Activated T-helper 1 cell treated with anti-CD3 and anti-CD28 coated beads, Interleukin-12 subunit alpha, Interleukin-12 subunit beta, Interleukin-2, Interleukin-4 antibody, amounts not matched to agents 30 ng/mL and 10 ng/mL and 1 ng/mL, durations not matched to agents 14 hours and 24 hours and 36 hours (primary cell): ENCODE measurements at regions not wholly inside any gene's neighbourhood (a gene's known extent, or its start where the extent isn't known, plus 50 kb on each side); places are given as distances from the start of the nearest gene placed in this dataset.

Experiments used
- DNase-seq: peaks from one replicate; pipeline ENCODE4 v3.0.0; 2021; ENCODE audit warnings: low spot score
- H3K27ac Mint-ChIP-seq: one replicate; pipeline ENCODE4 v1.8.0; 2021; ENCODE audit warnings: mild to moderate bottlenecking, mixed read lengths
- H3K27me3 Mint-ChIP-seq: one replicate; pipeline ENCODE4 v1.8.0; 2022; ENCODE audit warnings: mild to moderate bottlenecking, moderate library complexity, mixed read lengths; ENCODE audit not compliant: insufficient read depth
- H3K36me3 Mint-ChIP-seq: one replicate; pipeline ENCODE4 v1.8.0; 2021; ENCODE audit warnings: low read depth, mixed read lengths
- H3K4me1 Mint-ChIP-seq: one replicate; pipeline ENCODE4 v1.8.0; 2021; ENCODE audit warnings: low read depth, mixed read lengths
- H3K4me3 Mint-ChIP-seq: one replicate; pipeline ENCODE4 v1.8.0; 2021; ENCODE audit warnings: mild to moderate bottlenecking, moderate library complexity, mixed read lengths
- H3K9me3 Mint-ChIP-seq: one replicate; pipeline ENCODE4 v1.8.0; 2021; ENCODE audit warnings: mixed read lengths
- intact Hi-C: fragments of 100-400 bp; cut with micrococcal nuclease; formaldehyde crosslinking; loops from one replicate; pipeline ENCODE4 v1.15.1; 2024

- intact Hi-C loops = no loop called here
- H3K4me1 Mint-ChIP-seq = no peaks in the 10 kb centered on the region
- H3K9me3 Mint-ChIP-seq = no peaks in the 10 kb centered on the region
- DNase-seq = no peak
- H3K4me3 Mint-ChIP-seq = no peak overlapping the region
- no peaks in the 10 kb centered on the region for H3K36me3 Mint-ChIP-seq
- no peaks in the 10 kb centered on the region for H3K27me3 Mint-ChIP-seq
- no peak overlapping the region for H3K27ac Mint-ChIP-seq
These were observed 74.0 kb upstream of the TRPC7 start for GRCh38 chr5:136439367-136439766.

- no peaks in the 10 kb centered on the region for H3K4me1 Mint-ChIP-seq
- intact Hi-C loops = no loop called here
- no peaks in the 10 kb centered on the region for H3K36me3 Mint-ChIP-seq
- DNase-seq = no peak
- peaks cover 2% of the 10 kb centered on the region for H3K27me3 Mint-ChIP-seq
- H3K27ac Mint-ChIP-seq = no peak overlapping the region
- H3K9me3 Mint-ChIP-seq = no peaks in the 10 kb centered on the region
- H3K4me3 Mint-ChIP-seq = no peak overlapping the region
These were observed 70.7 kb upstream of the TRPC7 start for GRCh38 chr5:136435946-136436543.

GRCh38 chr5:136434795-136435194 is 69.5 kb upstream of the TRPC7 start:
- intact Hi-C loops = no loop called here
- H3K4me3 Mint-ChIP-seq = no peak overlapping the region
- DNase-seq = no peak
- H3K27me3 Mint-ChIP-seq = peaks cover 3% of the 10 kb centered on the region
- H3K9me3 Mint-ChIP-seq = no peaks in the 10 kb centered on the region
- no peaks in the 10 kb centered on the region for H3K36me3 Mint-ChIP-seq
- no peak overlapping the region for H3K27ac Mint-ChIP-seq
- H3K4me1 Mint-ChIP-seq = no peaks in the 10 kb centered on the region

- no peak overlapping the region for H3K4me3 Mint-ChIP-seq
- no peaks in the 10 kb centered on the region for H3K36me3 Mint-ChIP-seq
These were observed 67.4 kb upstream of the TRPC7 start for GRCh38 chr5:136432705-136433104.

GRCh38 chr5:136430081-136430480 is 64.7 kb upstream of the TRPC7 start:
- Mint-ChIP-seq H3K27me3 (peaks cover 3% of the 10 kb centered on the region), H3K27ac (no peak overlapping the region), H3K9me3 (no peaks in the 10 kb centered on the region), H3K4me3 (no peak overlapping the region), H3K36me3 (no peaks in the 10 kb centered on the region), H3K4me1 (no peaks in the 10 kb centered on the region)
- intact Hi-C loops = no loop called here
- DNase-seq = no peak

More at GRCh38 chr5:136432705-136433104, 67.4 kb upstream of the TRPC7 start:
- no peak for DNase-seq
- peaks cover 3% of the 10 kb centered on the region for H3K27me3 Mint-ChIP-seq
- no peaks in the 10 kb centered on the region for H3K9me3 Mint-ChIP-seq
- intact Hi-C loops = no loop called here
- no peak overlapping the region for H3K27ac Mint-ChIP-seq
- H3K4me1 Mint-ChIP-seq = no peaks in the 10 kb centered on the region

GRCh38 chr5:136427426-136427825 is 62.1 kb upstream of the TRPC7 start:
- Mint-ChIP-seq H3K4me1 (no peaks in the 10 kb centered on the region), H3K36me3 (no peaks in the 10 kb centered on the region), H3K27ac (no peak overlapping the region), H3K9me3 (no peaks in the 10 kb centered on the region), H3K27me3 (peaks cover 3% of the 10 kb centered on the region), H3K4me3 (no peak overlapping the region)
- intact Hi-C loops = loop anchor here (5.0 kb wide), 1 partner anchor 540 kb away; no protein-coding TSS in a partner anchor
- no peak for DNase-seq

GRCh38 chr5:136425921-136426320 is 60.6 kb upstream of the TRPC7 start:
- no peaks in the 10 kb centered on the region for H3K9me3 Mint-ChIP-seq
- no peak for DNase-seq
- H3K4me3 Mint-ChIP-seq = no peak overlapping the region
- H3K27ac Mint-ChIP-seq = no peak overlapping the region
- no peaks in the 10 kb centered on the region for H3K36me3 Mint-ChIP-seq
- no peaks in the 10 kb centered on the region for H3K27me3 Mint-ChIP-seq
- no peaks in the 10 kb centered on the region for H3K4me1 Mint-ChIP-seq
- intact Hi-C loops = loop anchor here (5.0 kb wide), 1 partner anchor 539 kb away; no protein-coding TSS in a partner anchor

GRCh38 chr5:136424835-136425584 is 59.7 kb upstream of the TRPC7 start:
- Mint-ChIP-seq H3K27ac (no peak overlapping the region), H3K4me3 (no peak overlapping the region), H3K4me1 (no peaks in the 10 kb centered on the region), H3K36me3 (no peaks in the 10 kb centered on the region), H3K27me3 (no peaks in the 10 kb centered on the region), H3K9me3 (no peaks in the 10 kb centered on the region)
- intact Hi-C loops = loop anchor here (5.0 kb wide), 1 partner anchor 538 kb away; no protein-coding TSS in a partner anchor
- DNase-seq = peak; percentile 21

GRCh38 chr5:136423944-136424606 is 58.7 kb upstream of the TRPC7 start:
- H3K4me1 Mint-ChIP-seq = no peaks in the 10 kb centered on the region

GRCh38 chr5:136420168-136420898 is 55.0 kb upstream of the TRPC7 start:
- Mint-ChIP-seq H3K27me3 (no peaks in the 10 kb centered on the region), H3K36me3 (no peaks in the 10 kb centered on the region), H3K27ac (no peak overlapping the region), H3K4me3 (no peak overlapping the region), H3K4me1 (no peaks in the 10 kb centered on the region), H3K9me3 (no peaks in the 10 kb centered on the region)
- no peak for DNase-seq
- intact Hi-C loops = no loop called here

More at GRCh38 chr5:136423944-136424606, 58.7 kb upstream of the TRPC7 start:
- no peak overlapping the region for H3K27ac Mint-ChIP-seq
- no peaks in the 10 kb centered on the region for H3K27me3 Mint-ChIP-seq
- no peaks in the 10 kb centered on the region for H3K9me3 Mint-ChIP-seq
- no peak for DNase-seq
- intact Hi-C loops = no loop called here
- H3K4me3 Mint-ChIP-seq = no peak overlapping the region
- H3K36me3 Mint-ChIP-seq = no peaks in the 10 kb centered on the region

- intact Hi-C loops = no loop called here
- H3K9me3 Mint-ChIP-seq = no peaks in the 10 kb centered on the region
- no peak overlapping the region for H3K4me3 Mint-ChIP-seq
- DNase-seq = no peak
- no peaks in the 10 kb centered on the region for H3K4me1 Mint-ChIP-seq
- H3K36me3 Mint-ChIP-seq = no peaks in the 10 kb centered on the region
- H3K27me3 Mint-ChIP-seq = no peaks in the 10 kb centered on the region
- no peak overlapping the region for H3K27ac Mint-ChIP-seq
These were observed 53.0 kb upstream of the TRPC7 start for GRCh38 chr5:136418301-136418700.
